ENCODE measurements at regions not wholly inside any gene's neighbourhood (a gene's known extent, or its start where the extent isn't known, plus 50 kb on each side); places are given as distances from the start of the nearest gene placed in this dataset.

DNA sequence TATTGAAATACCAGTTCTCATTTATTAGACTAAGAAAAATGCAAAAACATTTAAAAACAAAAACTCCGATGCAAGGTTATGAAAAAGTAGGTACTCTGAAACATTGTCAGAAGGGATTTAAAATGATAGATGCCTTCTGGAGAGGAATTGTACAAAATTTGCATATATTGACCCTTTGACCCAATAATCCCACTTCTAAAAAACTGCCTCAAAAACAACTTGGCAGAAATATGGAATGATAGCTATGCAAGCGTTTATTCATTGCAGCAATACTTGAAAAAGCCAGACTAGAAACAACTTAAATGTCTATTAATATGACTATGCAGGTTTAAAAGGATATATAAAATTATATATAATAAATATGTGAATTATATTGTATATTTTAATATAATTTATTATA is 118.4 kb downstream of the PLK2 start:
- TF ChIP-seq GATA2 (IDR thresholded peaks at IDR 0.05; ENCODE audit: low read depth, low read length) (no peak), GATA3 (IDR thresholded peaks at IDR 0.05; ENCODE audit: low read depth, low read length) (no peak)

DNA sequence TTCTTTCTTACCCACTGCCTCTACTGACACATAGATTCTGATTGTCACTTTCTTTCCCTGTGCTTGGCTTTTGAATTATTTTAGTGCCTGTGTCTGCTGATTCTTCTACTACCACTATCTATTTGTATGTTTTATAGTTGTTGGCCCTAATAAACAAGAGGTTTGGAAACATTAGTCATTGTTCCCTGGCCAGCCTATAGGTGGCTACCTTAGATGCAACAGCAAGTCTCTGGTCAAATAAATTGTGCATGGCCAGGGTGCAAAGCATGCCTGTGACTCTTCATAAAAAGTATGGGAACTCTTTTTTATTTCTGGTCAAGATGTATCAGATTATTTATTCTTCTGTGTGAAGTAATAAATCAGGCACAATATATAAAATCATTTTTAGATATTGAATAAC is 124.4 kb downstream of the PLK2 start:
- TF ChIP-seq GATA3 (IDR thresholded peaks at IDR 0.05; ENCODE audit: low read depth, low read length) (no peak), GATA2 (IDR thresholded peaks at IDR 0.05; ENCODE audit: low read depth, low read length) (no peak)

DNA sequence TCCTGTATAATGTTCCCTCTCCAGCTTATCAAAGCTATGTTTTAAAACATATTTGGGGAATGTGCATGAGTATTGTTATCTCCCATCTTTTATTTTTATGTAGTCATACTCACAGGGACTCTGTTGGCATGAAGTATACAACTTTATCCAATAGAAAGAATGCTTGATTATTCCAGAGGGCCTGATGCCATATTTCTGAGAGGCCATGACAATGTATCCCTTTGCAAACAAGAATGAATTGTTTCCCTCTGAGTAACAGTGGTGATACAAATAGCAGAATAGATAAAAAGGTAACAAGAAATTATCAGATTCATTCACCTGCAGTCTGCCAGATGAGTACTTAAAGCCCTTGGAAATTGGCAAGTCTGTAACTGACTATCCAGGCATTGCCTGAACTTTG is 125.9 kb downstream of the PLK2 start:
- TF ChIP-seq GATA2 (IDR thresholded peaks at IDR 0.05; ENCODE audit: low read depth, low read length) (no peak), GATA3 (IDR thresholded peaks at IDR 0.05; ENCODE audit: low read depth, low read length) (no peak)

DNA sequence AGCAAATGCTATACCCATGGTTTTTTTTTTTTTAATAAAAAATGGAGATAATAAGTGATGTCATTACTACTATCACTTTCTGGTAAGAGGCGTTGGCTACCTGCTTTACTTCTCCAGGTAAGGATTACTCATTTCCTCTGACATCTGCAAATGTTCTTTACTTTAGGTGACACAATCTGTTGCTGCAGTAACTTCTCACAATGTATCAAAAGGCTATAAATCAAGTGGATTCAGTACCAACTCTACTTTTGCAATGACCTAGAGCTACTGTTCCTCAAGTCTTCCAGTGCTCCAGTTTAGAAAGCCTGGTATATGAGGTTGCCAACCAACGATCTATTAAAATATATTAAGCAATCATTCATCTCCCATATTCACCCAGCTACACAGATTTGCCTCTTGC is 129.1 kb downstream of the PLK2 start:
- TF ChIP-seq GATA3 (IDR thresholded peaks at IDR 0.05; ENCODE audit: low read depth, low read length): no peak
- no peak for TF ChIP-seq GATA2 (IDR thresholded peaks at IDR 0.05; ENCODE audit: low read depth, low read length)

DNA sequence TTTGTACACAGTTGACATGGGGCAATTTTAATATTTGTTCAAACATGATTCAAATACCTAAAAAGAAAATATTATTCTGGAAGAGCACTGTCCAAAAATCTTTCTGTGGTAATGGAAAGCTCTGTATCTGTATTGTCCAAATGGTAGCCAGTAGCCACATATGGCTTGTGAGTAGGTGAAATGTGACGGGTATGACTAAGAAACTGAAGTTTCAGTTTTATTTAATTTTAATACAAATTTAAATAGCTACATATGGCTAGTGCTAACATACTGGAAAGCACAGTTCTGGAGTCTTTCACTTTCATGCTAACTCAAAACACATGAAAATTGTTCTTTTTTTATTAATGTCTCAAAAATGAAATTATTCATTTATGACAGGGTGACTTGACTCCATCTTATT is 132.6 kb downstream of the PLK2 start:
- TF ChIP-seq GATA2 (IDR thresholded peaks at IDR 0.05; ENCODE audit: low read depth, low read length) (no peak), GATA3 (IDR thresholded peaks at IDR 0.05; ENCODE audit: low read depth, low read length) (no peak)

DNA sequence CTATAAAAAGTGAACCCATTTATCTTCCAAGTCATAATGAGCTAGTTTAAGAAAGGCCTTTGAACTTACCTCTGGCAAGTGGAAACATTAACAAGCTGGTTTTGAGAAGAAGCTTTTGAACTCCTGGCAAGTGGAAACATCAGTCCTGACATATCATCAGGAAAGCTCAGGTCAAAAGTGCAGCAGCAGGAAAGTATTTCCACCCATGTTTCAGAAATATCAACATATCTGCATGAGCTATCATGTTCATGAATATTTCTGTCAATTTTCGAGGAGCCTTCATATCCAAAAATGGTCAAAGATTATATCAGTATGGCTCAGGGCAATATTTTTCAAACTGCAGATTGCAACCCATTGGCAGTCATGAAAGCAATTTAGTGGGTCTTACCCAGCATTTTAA is 133.9 kb downstream of the PLK2 start:
- TF ChIP-seq GATA3 (IDR thresholded peaks at IDR 0.05; ENCODE audit: low read depth, low read length) (peak; percentile 82), GATA2 (IDR thresholded peaks at IDR 0.05; ENCODE audit: low read depth, low read length) (peak; percentile 64; the same call in 1 of the 2 replicates)

DNA sequence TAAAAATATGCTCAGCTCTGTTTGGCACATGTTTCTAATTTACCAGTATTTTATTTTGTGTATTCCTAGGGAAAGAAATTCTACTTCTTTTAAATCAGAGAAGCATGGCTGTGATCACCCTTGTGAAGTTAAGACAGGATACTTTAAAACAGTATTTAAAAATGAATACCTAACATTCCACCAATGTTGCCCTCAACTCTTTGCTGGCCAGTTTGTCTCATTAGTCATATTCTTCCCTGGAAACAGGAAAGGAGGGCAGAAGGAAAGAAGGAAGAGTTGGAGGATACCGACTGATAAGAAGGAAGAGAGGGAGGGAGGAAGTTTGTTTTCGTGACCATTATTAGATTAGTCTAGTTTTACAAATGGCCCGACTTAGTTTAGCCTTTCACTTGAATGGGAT is 137.4 kb downstream of the PLK2 start:
- TF ChIP-seq GATA3 (IDR thresholded peaks at IDR 0.05; ENCODE audit: low read depth, low read length) (no peak), GATA2 (IDR thresholded peaks at IDR 0.05; ENCODE audit: low read depth, low read length) (no peak)

DNA sequence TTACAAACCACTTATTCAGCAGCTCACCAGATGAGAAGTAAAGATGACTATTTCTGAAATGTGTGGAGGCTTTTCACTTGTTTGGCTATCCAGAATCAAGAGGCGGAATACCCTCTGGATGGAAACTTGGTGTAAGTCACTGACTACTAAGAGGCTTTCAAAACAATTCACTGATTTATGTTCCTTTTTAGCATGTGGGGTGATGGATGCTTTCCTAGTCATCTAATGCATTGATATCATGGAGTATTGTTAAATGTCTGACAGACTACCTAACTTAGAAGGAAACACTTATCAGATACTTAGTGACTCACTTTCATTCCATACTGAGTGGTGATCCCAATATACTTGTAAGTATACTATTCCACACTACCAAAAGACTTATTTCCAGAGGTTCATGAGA is 141.4 kb downstream of the PLK2 start:
- no peak for TF ChIP-seq GATA3 (IDR thresholded peaks at IDR 0.05; ENCODE audit: low read depth, low read length)
- TF ChIP-seq GATA2 (IDR thresholded peaks at IDR 0.05; ENCODE audit: low read depth, low read length): no peak

DNA sequence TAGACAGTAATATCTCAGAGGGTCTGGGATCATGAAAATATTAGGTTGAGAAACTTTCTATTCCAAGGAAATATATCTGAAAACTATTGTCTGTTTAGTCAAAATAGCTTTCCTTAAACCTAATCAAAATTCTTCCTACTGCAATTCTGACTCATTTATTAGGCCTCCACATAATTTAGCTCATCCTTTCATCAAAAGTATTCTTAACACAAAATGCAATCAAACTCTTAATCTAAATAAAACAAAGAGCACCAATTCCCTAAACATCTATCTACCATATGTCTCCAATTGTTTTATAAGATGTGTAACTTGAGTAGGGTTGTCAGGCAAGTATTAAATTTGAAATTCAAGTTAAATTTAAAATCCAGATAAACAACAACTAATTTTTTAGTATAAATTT is 142.1 kb downstream of the PLK2 start:
- TF ChIP-seq GATA3 (IDR thresholded peaks at IDR 0.05; ENCODE audit: low read depth, low read length) (no peak), GATA2 (IDR thresholded peaks at IDR 0.05; ENCODE audit: low read depth, low read length) (no peak)

DNA sequence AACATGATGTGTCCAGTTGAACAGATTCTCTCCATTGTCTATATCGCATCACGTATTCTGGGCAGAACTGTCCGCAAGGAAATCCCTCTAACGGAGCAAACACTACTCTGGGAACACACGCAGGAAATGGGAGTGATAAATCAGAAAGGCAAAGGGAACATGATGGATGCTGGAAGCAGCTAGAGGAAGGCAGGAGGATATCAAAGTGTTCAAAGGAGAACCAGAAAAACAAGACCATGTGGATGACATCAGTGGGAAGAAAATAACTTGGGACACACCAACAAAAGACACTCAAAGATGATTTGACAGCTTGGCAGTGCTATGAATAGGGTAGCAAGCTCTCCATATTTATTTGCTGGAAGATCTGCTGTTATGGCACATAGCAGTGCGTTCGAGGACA is 142.9 kb downstream of the PLK2 start:
- TF ChIP-seq GATA3 (IDR thresholded peaks at IDR 0.05; ENCODE audit: low read depth, low read length) (no peak), GATA2 (IDR thresholded peaks at IDR 0.05; ENCODE audit: low read depth, low read length) (no peak)

DNA sequence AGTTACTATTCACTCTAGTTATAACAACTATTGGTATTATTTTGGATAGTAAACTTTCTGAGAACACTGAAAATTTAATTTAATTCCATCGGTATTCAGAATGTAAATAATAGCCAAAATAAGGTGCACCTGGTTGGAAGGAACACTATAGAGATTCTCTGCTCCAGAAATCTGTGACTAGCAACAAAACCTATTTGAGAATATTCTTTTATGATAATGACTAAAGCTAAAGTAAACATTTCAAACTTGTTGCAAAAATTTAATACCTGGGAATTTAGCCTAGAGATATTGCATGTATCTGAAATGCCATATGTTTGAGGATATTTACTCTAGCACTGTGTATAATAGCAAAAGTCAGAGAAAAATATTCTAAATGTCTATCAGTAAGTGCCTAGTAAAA is 144.1 kb downstream of the PLK2 start:
- TF ChIP-seq GATA3 (IDR thresholded peaks at IDR 0.05; ENCODE audit: low read depth, low read length) (no peak), GATA2 (IDR thresholded peaks at IDR 0.05; ENCODE audit: low read depth, low read length) (no peak)

DNA sequence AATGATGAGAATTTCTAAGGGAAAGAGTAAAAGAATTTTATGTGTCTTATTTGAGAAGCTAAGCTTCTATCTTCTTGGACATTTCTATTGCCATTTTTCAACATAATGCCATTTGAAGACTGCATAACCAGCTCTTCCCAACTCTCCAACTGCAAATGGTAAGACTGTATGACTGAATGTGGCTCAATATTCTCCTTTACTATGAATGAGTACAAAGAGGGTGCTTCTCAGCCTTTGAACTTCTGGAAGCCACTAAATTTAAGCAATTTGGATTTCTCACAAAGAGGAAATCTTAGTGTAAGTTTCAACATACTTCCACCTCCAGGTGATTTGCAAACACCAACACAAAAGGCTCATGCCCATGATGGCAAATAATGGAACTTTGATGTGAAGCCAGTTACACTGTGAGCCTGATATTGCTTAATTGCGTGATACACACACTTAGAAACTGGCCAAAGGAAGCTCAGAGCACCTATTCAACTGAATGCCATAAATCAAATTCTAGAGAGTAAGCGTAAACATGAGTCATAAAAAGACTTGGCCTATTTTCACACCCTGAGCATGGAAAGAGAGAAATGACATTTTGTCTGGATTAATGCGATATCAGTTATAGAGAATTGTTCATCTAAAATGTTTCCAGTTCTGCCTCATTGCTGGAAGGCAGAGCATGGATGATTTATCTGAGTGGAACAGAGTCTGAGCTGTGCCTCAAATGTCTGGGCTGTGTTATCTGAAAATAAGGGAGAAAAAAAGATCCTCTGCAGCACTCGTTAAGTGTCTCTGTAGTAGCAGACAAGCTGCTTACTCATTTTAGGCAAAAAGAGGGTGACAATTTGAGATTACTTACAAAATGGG is 145.3 kb downstream of the PLK2 start:
- TF ChIP-seq GATA3 (IDR thresholded peaks at IDR 0.05; ENCODE audit: low read depth, low read length): no peak
- TF ChIP-seq GATA2 (IDR thresholded peaks at IDR 0.05; ENCODE audit: low read depth, low read length): no peak

DNA sequence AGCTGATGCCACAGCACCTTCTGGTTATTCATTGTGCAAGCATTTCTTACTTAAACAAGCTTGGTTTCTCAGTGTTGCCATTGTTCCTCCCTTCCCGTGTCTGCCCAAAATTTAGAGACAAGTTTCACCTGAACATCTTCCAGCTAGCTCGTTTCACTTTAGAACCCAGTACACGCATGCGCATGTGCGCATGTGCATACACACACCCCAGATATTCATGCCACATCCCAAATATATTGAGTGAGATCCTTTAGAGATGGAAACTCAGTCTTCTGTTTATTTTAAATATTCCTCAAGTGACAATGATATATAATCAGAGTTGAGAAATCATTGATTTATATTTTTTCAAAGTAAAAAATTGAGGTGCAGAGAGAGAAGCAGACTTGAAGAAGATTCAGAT is 147.6 kb downstream of the PLK2 start:
- TF ChIP-seq GATA2 (IDR thresholded peaks at IDR 0.05; ENCODE audit: low read depth, low read length): no peak
- TF ChIP-seq GATA3 (IDR thresholded peaks at IDR 0.05; ENCODE audit: low read depth, low read length): no peak

DNA sequence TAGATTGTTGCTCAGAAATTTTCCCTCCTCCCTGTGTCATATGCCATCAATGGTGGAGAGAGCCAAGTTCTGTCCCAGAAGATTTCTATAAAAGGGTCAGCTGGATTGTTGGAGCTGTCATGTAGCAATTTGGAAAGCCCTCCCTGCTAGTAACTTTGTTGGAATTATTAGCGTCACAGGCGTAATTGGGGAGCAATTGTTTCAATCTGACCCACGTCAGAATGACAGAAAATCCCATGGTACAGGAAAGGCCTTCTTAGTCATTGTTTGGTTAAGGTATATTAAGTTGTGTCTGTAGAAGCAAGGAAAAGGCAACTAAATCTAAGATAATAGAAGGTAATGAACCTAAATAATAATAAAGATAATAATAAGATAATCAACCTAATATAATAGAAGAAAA is 148.4 kb downstream of the PLK2 start:
- no peak for TF ChIP-seq GATA3 (IDR thresholded peaks at IDR 0.05; ENCODE audit: low read depth, low read length)
- TF ChIP-seq GATA2 (IDR thresholded peaks at IDR 0.05; ENCODE audit: low read depth, low read length): no peak

DNA sequence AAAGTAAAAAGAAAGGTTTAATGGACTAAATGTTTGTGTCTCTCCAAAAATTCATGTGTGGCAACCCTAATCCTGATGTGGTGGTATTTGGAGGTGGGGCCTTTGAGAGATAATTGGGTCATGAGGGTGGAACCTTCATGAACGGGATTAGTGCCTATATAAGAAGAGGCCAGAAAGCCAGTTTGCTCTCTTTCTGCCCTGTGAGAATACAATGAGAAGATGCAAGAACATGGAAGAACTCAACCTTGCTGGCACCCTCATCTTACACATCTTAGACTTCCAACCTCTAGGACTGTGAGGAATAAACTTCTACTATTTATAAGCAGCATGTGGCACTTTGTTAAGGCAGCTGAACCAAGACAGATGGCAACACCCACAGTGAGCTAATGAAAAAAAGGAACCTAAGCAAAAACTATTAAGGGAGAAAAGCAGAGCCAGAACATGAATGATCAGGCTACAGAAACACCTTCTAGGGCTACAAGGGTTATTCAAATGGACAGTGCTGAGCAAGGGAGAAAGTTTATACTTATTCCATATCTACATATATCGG is 159.5 kb downstream of the PLK2 start:
- TF ChIP-seq GATA2 (IDR thresholded peaks at IDR 0.05; ENCODE audit: low read depth, low read length) (no peak), GATA3 (IDR thresholded peaks at IDR 0.05; ENCODE audit: low read depth, low read length) (no peak)
